Naive B cell (primary cell): ENCODE measurements at regions not wholly inside any gene's neighbourhood (a gene's known extent, or its start where the extent isn't known, plus 50 kb on each side); places are given as distances from the start of the nearest gene placed in this dataset.

Experiments used
- ATAC-seq, 2 donors: fragments of 150-1000 bp; cut with Tn5 transposase; 2 replicates each; pipeline ENCODE4 v1.10.0; 2021; ENCODE audit warnings: low read depth in 2 of 2, mild to moderate bottlenecking in 2 of 2, moderate library complexity in 2 of 2
- DNase-seq: peaks from one replicate; pipeline ENCODE4 v3.0.0; 2022
- H3K27ac Mint-ChIP-seq, 6 donors: one replicate each; pipeline ENCODE4 v1.8.0; 2020 to 2022; ENCODE audit warnings: mild to moderate bottlenecking in 6 of 6, mixed read lengths in 6 of 6, moderate library complexity in 5 of 6, inconsistent platforms in 2 of 6
- H3K27me3 Mint-ChIP-seq, 3 donors: one replicate each; pipeline ENCODE4 v1.8.0; 2021 to 2022; ENCODE audit warnings: mixed read lengths in 3 of 3, mild to moderate bottlenecking in 1 of 3
- H3K36me3 Mint-ChIP-seq, 2 donors: one replicate each; pipeline ENCODE4 v1.8.0; 2020 to 2022; ENCODE audit warnings: mixed read lengths in 2 of 2, inconsistent platforms in 1 of 2, mild to moderate bottlenecking in 1 of 2
- H3K4me1 Mint-ChIP-seq, 3 donors: one replicate each; pipeline ENCODE4 v1.8.0; 2020 to 2022; ENCODE audit warnings: mixed read lengths in 3 of 3, inconsistent platforms in 1 of 3, mild to moderate bottlenecking in 1 of 3, moderate library complexity in 1 of 3
- H3K4me3 Mint-ChIP-seq, 8 donors: one replicate each; pipeline ENCODE4 v1.8.0; 2020 to 2022; ENCODE audit warnings: mild to moderate bottlenecking in 8 of 8, mixed read lengths in 8 of 8, moderate library complexity in 8 of 8, inconsistent platforms in 2 of 8
- H3K9me3 Mint-ChIP-seq, 7 donors: one replicate each; pipeline ENCODE4 v1.8.0; 2020 to 2022; ENCODE audit warnings: mixed read lengths in 7 of 7, mild to moderate bottlenecking in 5 of 7, inconsistent platforms in 2 of 7, moderate library complexity in 1 of 7

DNA sequence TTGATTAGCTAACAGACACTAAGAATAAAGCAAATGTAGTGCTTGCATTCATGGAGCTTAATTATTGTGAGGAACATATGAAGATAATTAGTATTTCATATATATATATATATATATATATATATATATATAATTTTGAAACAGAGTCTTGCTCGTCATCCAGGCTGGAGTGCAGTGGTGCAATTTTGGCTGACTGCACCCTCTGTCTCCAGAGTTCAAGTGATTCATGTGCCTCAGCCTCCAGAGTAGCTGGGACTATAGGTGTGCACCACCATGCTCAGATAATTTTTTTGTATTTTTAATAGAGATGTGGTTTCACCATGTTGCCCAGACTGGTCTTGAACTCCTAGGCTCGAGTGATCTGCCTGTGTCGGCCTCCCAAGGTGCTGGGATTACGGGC, 1091.6 kb upstream of the TMEM132C start:
- Mint-ChIP-seq H3K27ac (no peak overlapping the region), H3K27me3 (peaks cover 0 to 10% (median 3%) of the 10 kb centered on the region in 3 donors), H3K4me1 (no peaks in the 10 kb centered on the region), H3K9me3 (peaks cover 12 to 37% (median 29%) of the 10 kb centered on the region in 7 donors), H3K4me3 (no peak overlapping the region), H3K36me3 (peaks cover 0 to 7% of the 10 kb centered on the region in 2 donors)
- DNase-seq (no peak), ATAC-seq (no peak)

DNA sequence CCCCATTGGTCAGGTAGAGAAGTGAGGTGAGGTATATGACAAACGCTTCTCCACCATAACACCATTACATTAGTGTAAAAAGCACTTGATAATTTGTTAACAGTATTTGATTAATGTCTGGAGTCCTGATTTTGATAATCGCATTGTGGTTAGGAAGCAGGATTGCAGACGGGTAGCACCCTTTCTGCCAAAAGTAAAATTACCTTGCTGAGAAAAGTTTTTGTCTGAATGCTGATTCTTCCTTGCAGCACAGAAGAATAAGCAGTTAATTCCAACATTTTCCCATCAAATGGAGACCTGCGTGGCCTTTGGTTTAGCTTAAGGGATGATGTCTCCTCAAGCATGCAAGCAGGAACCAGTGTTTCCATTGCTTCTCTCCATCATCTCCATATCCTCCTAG, 1090.2 kb upstream of the TMEM132C start:
- ATAC-seq: no peak

DNA sequence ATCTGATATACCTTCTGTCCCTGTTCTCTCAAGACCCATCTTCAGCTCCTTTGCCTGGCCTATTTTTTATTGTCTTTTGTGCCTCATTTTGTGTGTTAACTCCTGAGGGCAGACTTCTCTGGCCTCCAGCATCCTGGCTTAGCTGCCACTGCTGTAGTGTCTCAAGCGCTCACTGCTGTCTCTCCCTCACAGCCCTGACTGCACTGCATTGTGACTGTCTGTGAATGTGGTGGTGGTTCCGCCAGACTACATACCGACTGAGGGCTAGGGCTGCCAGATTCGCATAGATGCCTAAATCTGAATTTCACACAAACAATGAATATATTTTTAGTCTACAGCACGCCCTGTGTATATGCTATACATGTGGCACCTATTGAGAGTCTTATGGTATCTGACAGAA, 1088.9 kb upstream of the TMEM132C start:
- Mint-ChIP-seq H3K27ac (no peak overlapping the region), H3K4me3 (no peak overlapping the region), H3K4me1 (no peaks in the 10 kb centered on the region), H3K36me3 (peaks cover 0 to 7% of the 10 kb centered on the region in 2 donors), H3K9me3 (peaks cover 8 to 32% (median 17%) of the 10 kb centered on the region in 7 donors), H3K27me3 (no peaks in the 10 kb centered on the region)
- ATAC-seq (no peak), DNase-seq (no peak)

More for the DNA sequence above, 1090.2 kb upstream of the TMEM132C start:
- Mint-ChIP-seq H3K36me3 (peaks cover 0 to 7% of the 10 kb centered on the region in 2 donors), H3K27ac (no peak overlapping the region), H3K4me1 (no peaks in the 10 kb centered on the region), H3K9me3 (peaks cover 11 to 32% (median 23%) of the 10 kb centered on the region in 7 donors), H3K4me3 (no peak overlapping the region), H3K27me3 (no peaks in the 10 kb centered on the region)
- DNase-seq: no peak

DNA sequence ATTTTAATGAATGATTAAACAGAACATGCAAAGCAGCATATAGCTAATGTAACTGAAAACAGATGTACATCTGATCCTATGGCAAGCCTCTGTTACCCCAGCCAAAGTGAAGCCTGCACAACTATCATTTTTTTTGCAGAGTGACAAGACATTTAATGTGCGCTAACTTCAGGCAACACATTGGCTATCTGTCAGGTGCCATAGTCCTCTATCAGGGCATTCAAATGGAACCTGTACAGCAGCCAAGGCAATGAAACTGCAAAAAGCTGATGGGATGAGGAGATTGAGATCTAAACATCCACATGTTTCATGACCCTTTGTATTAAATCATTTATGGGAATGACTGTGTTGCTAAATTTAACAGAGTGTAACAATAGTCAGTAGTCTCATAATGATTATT, 1088.5 kb upstream of the TMEM132C start:
- H3K4me1 Mint-ChIP-seq: no peaks in the 10 kb centered on the region
- no peaks in the 10 kb centered on the region for H3K27me3 Mint-ChIP-seq
- peaks cover 8 to 32% (median 16%) of the 10 kb centered on the region in 7 donors for H3K9me3 Mint-ChIP-seq
- H3K4me3 Mint-ChIP-seq: no peak overlapping the region
- peaks cover 0 to 7% of the 10 kb centered on the region in 2 donors for H3K36me3 Mint-ChIP-seq
- H3K27ac Mint-ChIP-seq: no peak overlapping the region
- ATAC-seq: no peak
- DNase-seq: no peak

DNA sequence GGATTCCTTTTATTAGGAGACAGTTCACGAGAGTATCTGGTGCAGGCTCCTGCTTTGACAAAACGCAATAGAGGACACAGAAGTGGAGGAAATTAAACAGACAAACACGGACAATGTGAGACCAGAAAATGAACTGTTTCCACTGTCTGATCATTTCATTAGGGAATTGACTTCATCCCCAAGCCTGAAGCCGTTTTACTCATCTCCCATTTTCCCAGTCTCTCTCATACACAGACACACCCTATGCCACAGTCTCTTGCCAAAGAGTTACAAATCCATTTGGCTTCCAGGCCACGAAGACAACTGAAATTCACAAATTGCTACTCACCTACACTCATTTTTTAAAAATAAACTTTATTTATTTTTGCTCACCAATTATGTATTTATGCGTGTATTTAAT, 1087.8 kb upstream of the TMEM132C start:
- ATAC-seq: no peak
- DNase-seq: no peak
- H3K27ac Mint-ChIP-seq: no peak overlapping the region
- peaks cover 8 to 32% (median 16%) of the 10 kb centered on the region in 7 donors for H3K9me3 Mint-ChIP-seq
- H3K36me3 Mint-ChIP-seq: peaks cover 0 to 5% of the 10 kb centered on the region in 2 donors
- no peaks in the 10 kb centered on the region for H3K27me3 Mint-ChIP-seq
- no peak overlapping the region for H3K4me3 Mint-ChIP-seq
- no peaks in the 10 kb centered on the region for H3K4me1 Mint-ChIP-seq

DNA sequence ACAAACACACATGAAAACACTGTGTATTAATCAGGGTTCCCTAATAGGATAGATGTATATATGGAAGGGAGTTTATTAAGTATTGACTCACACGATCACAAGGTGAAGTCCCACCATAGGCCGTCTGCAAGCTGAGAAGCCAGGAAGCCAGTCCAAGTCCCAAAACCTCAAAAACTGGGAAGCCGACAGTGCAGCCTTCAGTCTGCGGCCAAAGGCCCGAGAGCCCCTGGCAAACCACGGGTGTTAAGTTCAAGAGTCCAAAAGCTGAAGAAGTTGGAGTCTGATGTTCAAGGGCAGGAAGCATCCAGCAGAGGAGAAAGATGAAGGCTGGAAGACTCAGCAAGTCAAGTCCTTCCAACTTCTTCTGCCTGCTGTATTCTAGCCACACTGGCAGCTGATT, 1085.0 kb upstream of the TMEM132C start:
- no peak for DNase-seq
- H3K27ac Mint-ChIP-seq: no peak overlapping the region
- H3K4me1 Mint-ChIP-seq: no peaks in the 10 kb centered on the region
- H3K4me3 Mint-ChIP-seq: no peak overlapping the region
- H3K36me3 Mint-ChIP-seq: no peaks in the 10 kb centered on the region
- H3K27me3 Mint-ChIP-seq: no peaks in the 10 kb centered on the region
- ATAC-seq: no peak
- peaks cover 5 to 16% (median 6%) of the 10 kb centered on the region in 7 donors for H3K9me3 Mint-ChIP-seq

DNA sequence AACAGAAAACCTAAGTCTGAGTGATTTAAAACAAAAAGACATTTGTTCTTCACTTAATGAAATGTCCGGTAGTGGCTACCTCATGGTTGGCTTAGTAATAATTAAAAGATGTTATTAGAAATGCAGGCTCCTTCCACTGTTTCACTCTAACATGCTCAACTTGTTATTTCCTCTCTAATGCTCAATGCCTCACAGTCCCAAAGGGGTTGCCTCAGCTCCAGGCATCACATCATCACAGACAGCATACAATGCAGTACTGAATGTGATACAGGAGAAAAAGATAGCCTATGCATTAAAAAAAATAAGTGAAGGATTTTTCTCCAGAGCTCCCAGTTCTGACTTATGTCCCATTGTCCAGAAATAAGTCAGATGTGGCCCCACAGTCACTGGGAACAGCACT, 1077.0 kb upstream of the TMEM132C start:
- Mint-ChIP-seq H3K27me3 (no peaks in the 10 kb centered on the region), H3K4me1 (no peaks in the 10 kb centered on the region)
- ATAC-seq: no peak

DNA sequence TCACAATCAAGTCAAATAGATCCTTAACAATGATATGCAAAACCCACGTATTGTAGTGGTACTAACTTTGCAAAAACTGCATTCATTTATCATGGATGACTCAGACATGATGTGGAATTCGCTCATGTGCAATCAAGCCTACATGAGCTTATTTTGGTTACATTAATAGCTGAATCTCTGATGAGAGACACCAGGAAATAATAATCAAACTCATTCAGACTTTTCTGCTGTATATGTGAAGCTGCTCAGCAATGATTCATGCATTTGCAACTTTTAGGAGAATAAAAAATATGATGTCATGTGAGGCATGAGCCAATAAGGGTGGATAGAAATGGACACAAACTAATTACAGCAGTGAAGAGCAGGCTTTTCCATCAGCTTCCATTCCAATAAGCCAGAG, 1075.8 kb upstream of the TMEM132C start:
- no peaks in the 10 kb centered on the region for H3K27me3 Mint-ChIP-seq
- H3K4me3 Mint-ChIP-seq: no peak overlapping the region
- no peaks in the 10 kb centered on the region for H3K36me3 Mint-ChIP-seq
- peaks cover 0 to 14% (median 2%) of the 10 kb centered on the region in 7 donors for H3K9me3 Mint-ChIP-seq
- DNase-seq (no peak), ATAC-seq (no peak)
- H3K4me1 Mint-ChIP-seq: no peaks in the 10 kb centered on the region
- no peak overlapping the region for H3K27ac Mint-ChIP-seq

More for the DNA sequence above, 1077.0 kb upstream of the TMEM132C start:
- Mint-ChIP-seq H3K4me3 (no peak overlapping the region), H3K36me3 (no peaks in the 10 kb centered on the region), H3K27ac (no peak overlapping the region), H3K9me3 (peaks cover 0 to 14% (median 2%) of the 10 kb centered on the region in 7 donors)
- DNase-seq: no peak

DNA sequence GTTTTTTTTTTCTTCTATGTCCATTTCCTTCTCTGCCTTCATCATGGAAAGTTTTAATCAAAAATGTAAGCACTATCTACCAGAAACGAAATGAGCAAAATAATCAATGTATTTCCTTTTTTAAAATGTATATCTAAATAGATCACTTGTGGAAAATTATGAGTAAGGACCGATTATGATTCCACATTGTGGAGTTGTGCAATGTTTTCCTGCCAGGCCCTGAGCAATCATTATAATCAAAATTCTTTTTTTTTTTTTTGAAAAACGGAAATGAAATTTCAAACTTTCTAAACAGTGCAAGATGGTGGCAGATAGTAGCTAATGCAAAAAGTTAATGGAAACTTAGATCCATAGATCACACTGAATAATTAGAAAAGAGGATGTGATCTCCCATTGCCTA, 1074.6 kb upstream of the TMEM132C start:
- H3K9me3 Mint-ChIP-seq: peaks cover 0 to 14% (median 3%) of the 10 kb centered on the region in 7 donors
- no peaks in the 10 kb centered on the region for H3K4me1 Mint-ChIP-seq
- DNase-seq (no peak), ATAC-seq (no peak)
- no peaks in the 10 kb centered on the region for H3K27me3 Mint-ChIP-seq
- no peaks in the 10 kb centered on the region for H3K36me3 Mint-ChIP-seq
- H3K4me3 Mint-ChIP-seq: no peak overlapping the region
- no peak overlapping the region for H3K27ac Mint-ChIP-seq

DNA sequence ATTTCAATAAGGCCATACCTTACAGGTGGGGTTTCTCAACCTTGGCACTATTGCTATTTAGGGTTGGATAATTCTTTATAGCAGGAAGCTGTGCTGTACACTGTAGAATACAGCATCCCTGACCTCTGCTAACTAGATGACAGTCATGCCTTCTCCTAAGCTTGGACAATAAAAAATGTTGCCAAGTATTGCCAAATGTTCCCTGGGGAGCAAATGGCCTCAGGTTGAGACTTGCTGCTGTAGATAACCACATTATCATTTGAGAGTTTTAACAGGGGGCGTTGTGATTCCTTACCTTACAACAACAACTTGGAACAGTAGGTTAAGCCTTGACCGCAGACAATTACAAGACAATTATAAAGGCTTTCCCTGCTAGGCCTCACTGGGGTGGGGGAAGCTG, 1073.6 kb upstream of the TMEM132C start:
- DNase-seq: no peak
- no peaks in the 10 kb centered on the region for H3K36me3 Mint-ChIP-seq
- no peak overlapping the region for H3K27ac Mint-ChIP-seq
- H3K9me3 Mint-ChIP-seq: peaks cover 0 to 14% (median 3%) of the 10 kb centered on the region in 7 donors
- ATAC-seq: no peak
- no peaks in the 10 kb centered on the region for H3K4me1 Mint-ChIP-seq
- H3K27me3 Mint-ChIP-seq: no peaks in the 10 kb centered on the region
- no peak overlapping the region for H3K4me3 Mint-ChIP-seq

DNA sequence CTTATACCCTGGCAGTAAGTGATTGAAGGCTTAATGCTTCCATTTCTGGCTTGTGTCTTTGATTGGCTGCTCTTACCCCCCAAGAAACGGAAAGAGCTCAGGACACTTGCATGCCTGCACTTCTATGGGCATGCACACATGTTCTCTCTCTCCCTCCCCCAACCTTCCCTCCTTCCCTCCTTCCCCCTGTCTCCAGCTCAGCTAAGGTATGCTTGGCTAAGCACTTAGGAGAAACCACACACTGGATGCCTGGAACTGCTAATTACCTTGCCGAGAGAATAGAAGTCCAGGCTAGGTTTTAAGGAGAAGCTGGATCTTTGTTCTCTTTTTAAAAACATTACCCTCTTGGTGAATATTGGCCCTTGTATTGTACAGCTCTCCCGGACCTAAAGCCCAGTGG, 1072.8 kb upstream of the TMEM132C start:
- Mint-ChIP-seq H3K4me1 (no peaks in the 10 kb centered on the region), H3K9me3 (peaks cover 0 to 20% (median 7%) of the 10 kb centered on the region in 7 donors), H3K27me3 (no peaks in the 10 kb centered on the region), H3K4me3 (no peak overlapping the region), H3K27ac (no peak overlapping the region), H3K36me3 (no peaks in the 10 kb centered on the region)
- DNase-seq (no peak), ATAC-seq (no peak)

DNA sequence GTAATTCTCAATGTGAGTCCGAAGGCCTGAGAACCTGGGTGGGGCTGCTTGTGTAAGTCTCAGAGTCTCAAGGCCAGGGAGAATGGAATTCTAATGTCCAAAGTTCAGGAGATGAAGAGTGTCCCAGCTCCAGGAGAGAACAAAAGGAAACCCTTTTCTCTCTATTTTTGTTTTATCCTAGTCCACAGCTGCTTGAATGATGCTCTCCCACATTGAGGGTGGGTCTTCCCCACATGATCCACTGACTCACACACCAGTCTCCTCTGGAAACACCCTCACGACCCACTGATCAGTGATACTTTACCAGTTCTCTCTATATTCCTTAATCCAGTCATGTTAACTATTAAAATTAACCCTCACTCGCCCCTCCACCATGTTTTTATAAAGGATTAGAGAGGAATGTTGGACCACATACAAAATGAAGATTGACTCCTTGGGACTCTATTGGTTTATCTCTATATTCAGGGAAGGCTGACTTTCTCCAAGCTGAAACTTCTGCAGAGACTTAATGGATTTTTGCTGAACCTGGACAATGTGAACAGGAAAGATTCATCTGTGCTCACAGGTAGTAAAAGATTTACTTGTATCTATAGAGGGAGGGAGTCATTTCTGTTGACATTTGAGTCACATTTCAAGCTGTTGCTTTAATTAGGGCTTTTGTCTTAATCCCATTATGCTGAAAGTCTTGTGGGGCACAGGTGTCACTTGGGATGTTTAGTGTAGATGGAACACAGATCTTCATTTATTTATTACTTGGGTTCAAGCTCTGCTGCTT, 1061.0 kb upstream of the TMEM132C start:
- Mint-ChIP-seq H3K4me3 (no peak overlapping the region), H3K27ac (no peak overlapping the region), H3K27me3 (no peaks in the 10 kb centered on the region), H3K9me3 (peaks cover 0 to 4% (median 2%) of the 10 kb centered on the region in 7 donors), H3K4me1 (no peaks in the 10 kb centered on the region), H3K36me3 (no peaks in the 10 kb centered on the region)
- DNase-seq: no peak
- no peak for ATAC-seq

DNA sequence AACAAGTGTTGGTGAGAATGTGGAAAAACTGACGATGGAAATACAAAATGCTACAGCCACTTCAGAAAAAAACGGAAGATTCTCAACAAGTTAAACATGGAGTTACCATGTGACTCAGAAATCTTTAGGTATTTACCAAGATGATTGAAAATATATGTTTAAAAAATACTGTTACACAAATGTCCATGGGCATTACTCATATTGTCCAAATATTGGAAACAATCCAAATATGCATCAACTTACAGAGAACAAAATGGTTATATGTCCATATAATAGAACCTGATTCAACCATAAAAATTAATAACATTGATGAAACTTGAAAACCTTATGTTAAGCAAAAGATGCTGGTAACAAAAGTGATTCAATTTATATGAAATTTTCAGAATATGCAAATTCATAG, 1057.7 kb upstream of the TMEM132C start:
- peaks cover 0 to 11% (median 6%) of the 10 kb centered on the region in 7 donors for H3K9me3 Mint-ChIP-seq
- DNase-seq: no peak
- no peak overlapping the region for H3K4me3 Mint-ChIP-seq
- H3K36me3 Mint-ChIP-seq: no peaks in the 10 kb centered on the region
- H3K27me3 Mint-ChIP-seq: no peaks in the 10 kb centered on the region
- no peaks in the 10 kb centered on the region for H3K4me1 Mint-ChIP-seq
- no peak for ATAC-seq
- H3K27ac Mint-ChIP-seq: no peak overlapping the region

DNA sequence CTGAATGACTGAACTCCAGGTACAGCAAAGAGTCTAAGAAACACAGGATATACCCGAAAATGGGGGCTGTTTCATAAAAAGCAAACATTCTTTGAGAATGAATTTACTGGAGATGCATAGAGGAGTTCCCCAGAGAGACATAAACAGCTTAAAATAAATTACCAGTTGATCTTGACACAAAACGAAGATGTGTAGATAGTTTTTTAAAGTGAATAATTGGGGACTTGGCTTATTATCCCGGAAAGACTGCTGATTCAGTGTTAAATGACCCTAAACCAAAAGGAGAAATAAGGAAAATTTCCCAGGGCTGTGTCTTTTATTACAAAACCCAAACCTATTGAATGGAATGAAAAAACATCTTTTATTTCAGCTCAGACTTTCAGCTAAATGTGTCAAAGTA, 1052.8 kb upstream of the TMEM132C start:
- H3K9me3 Mint-ChIP-seq: peaks cover 1 to 19% (median 7%) of the 10 kb centered on the region in 7 donors
- H3K4me1 Mint-ChIP-seq: no peaks in the 10 kb centered on the region
- no peak overlapping the region for H3K27ac Mint-ChIP-seq
- H3K36me3 Mint-ChIP-seq: no peaks in the 10 kb centered on the region
- ATAC-seq: no peak
- no peak overlapping the region for H3K4me3 Mint-ChIP-seq
- no peaks in the 10 kb centered on the region for H3K27me3 Mint-ChIP-seq
- DNase-seq: no peak
